RKO (cell line): ENCODE measurements at regions not wholly inside any gene's neighbourhood (a gene's known extent, or its start where the extent isn't known, plus 50 kb on each side); places are given as distances from the start of the nearest gene placed in this dataset.
"Not testable (repeated sequence)": the region's sequence is repeated elsewhere in the genome, so short reads cannot be mapped to it uniquely, and the experiment has no call there.

Experiments used
- DNase-seq: peaks from one replicate; pipeline ENCODE4 v3.0.0-alpha.2; 2016; ENCODE audit warnings: low spot score

DNA sequence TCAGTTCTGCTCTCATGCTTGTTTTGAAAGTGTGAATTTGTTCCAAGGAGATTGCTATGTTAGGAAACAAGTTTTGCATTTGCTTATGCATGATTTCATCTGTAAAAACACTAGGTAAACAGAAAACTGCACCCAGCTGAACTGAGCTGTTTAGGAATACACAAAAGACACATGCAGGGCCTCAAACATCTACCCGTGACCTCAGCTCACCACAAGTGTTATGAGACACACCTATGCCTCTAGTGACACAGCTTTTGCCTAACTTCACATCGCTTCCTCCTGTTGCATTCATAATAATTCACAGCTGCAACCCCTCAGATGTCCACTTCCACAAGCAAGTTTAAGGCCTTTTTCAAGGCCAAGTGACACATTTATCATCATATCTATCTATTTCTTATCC lies 98.0 kb upstream of the SLC24A3 start:
- DNase-seq = no peak

GRCh38 chr20:19115581-19115980 lies 96.9 kb upstream of the SLC24A3 start:
- no peak for DNase-seq

DNA sequence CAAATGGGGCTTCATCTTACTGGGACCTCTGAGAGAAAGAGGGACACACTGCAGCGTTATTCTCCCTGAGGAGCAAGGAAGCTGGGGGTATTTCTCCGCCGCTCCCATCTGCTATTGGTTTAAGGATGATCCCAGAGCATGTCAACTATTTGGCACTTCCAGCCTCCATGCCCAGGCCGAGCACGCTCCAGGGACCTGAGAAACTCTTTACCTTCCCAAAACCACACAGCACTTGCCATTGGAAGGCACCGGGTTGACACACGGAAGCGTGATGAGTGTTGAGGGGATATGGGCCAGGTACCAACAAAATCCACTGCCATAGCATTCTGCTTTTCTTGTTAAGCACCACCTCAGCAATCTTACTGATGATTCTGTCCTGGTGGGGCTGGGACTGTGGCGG lies 92.4 kb upstream of the SLC24A3 start:
- no peak for DNase-seq

DNA sequence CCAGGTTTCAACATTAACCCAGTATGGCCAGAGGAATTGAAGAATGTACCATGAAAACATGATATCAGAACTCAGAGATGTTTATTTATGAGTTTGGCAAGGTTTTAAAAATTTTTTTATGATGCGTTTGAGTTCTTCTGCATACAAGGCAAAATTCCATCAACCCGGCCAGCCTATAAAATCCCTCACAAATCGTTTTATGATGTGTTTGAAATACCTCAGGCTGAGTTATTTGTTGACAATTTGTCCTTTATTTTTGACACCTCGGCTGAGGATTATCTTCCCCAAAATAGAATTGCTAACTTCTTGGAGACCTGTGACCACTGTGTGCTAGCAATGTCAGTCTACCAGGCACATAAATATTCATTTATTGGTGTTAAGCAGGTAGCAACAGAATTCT lies 91.9 kb upstream of the SLC24A3 start:
- DNase-seq = no peak

GRCh38 chr20:19121463-19121862 lies 91.0 kb upstream of the SLC24A3 start:
- no peak for DNase-seq

DNA sequence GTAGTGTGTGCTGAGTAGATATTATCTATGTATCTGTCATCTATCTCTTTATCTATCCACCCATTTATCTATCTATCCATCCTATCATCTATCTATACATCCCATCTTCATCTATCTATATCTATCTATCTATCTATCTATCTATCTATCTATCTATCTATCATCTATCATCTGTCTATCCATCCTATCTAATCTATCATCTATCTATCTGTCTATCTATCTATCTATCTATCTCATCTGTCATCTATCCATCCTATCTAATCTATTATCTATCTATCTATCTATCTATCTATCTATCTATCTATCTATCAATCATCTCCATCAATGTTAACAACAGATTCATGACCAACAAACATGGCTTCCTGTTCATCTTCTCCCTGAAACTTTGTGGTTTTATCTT lies 90.5 kb upstream of the SLC24A3 start:
- no peak for DNase-seq

GRCh38 chr20:19122395-19122794 lies 90.0 kb upstream of the SLC24A3 start:
- DNase-seq = no peak

- no peak for DNase-seq
Observed at GRCh38 chr20:19125508-19125907, 86.9 kb upstream of the SLC24A3 start.

DNA sequence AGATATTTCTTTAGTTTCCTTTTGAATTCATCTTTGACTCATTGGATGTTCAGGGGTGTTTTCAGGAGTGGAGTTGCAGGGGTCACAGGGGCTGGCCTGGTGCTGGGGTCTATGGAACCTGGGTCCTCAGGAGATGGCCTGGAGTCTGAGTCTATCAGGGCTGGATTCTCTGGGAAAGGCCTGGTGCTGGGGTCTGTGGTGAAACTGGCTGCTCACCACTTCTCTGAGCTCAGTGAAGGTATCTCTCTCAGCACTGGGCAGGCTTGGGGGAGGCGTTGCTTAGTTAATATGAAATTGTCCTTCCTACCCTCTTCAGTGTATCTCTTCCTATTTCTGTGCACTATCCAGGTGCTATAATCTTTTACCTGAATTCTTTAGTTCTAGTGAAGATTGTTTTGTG lies 83.1 kb upstream of the SLC24A3 start:
- DNase-seq = no peak

- no peak for DNase-seq
Observed at GRCh38 chr20:19129976-19130612, 82.3 kb upstream of the SLC24A3 start.

DNA sequence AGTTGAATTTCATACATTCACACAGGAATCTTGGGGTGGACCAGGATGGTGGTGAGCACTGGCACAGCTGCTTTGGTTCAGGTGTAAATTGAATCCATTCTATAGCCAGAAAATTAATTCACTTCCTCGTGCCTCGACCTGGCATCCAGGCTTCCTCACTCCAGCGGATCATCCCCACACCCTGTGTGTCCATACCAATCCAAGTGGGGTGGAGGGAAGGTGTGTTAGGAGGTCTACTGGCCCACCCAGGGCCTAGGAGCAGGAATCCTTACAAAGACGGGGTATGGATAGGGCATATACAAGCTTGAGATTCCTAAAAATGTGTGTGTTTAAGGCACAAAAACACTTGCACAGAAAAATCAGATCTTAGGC lies 81.8 kb upstream of the SLC24A3 start:
- no peak for DNase-seq

GRCh38 chr20:19137641-19138040 lies 74.8 kb upstream of the SLC24A3 start:
- DNase-seq = no peak

DNA sequence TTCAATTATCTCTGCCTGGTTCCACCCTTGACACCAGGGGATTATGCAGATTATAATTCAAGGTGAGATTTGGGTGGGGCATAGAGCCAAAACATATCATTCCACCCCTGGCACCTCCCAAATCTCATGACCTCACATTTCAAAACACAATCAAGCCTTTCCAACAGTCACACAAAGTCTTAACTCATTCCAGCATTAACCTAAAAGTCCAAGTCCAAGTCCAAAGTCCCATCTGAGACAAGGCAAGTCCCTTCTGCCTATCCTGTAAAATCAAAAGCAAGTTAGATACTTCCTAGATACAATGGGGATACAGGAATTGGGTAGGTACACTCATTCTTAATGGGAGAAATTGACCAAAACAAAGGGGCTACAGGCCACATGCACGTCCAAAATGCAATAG lies 73.7 kb upstream of the SLC24A3 start:
- no peak for DNase-seq

DNA sequence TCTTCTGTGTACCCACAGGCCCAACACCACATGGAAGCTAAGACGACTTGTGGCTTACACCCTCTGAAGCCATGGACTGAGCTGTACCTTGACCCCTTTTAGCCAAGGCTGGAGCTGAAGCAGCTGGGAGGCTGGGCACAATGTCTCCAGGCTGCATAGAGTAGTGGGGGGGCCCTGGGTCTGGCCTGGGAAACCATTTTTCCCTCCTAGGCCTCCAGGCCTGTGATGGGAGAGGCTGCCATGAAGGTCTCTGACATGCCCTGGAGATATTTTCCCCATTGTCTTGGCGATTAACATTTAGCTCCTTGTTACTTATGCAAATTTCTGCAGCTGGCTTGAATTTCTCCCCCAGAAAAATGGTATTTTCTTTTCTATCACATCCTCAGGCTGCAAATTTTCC lies 72.9 kb upstream of the SLC24A3 start:
- not testable (repeated sequence) for DNase-seq

- DNase-seq = no peak
Observed at GRCh38 chr20:19141998-19142397, 70.4 kb upstream of the SLC24A3 start.

DNA sequence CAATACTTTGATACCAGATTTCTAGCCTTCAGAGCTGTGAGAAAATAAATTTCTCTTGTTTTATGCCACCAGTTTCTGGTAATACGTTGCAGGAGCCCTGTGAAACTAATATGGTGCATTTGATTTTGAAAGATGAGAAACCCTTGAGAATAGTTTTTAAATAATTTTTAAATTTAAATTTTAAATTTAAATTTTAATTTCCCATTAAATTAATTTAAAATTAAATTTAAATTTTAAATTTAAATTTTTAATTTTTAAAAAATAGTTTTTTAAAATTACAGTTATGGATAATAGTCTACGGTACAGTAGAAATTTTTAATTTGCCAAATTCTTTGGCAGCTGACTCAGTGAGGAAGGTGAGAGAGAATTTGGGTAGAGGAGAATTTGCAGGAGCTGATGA lies 68.6 kb upstream of the SLC24A3 start:
- DNase-seq = no peak

- no peak for DNase-seq
Observed at GRCh38 chr20:19161336-19161735, 51.1 kb upstream of the SLC24A3 start.
